ENCODE measurements at regions not wholly inside any gene's neighbourhood (a gene's known extent, or its start where the extent isn't known, plus 50 kb on each side); places are given as distances from the start of the nearest gene placed in this dataset.
"Not testable (repeated sequence)": the region's sequence is repeated elsewhere in the genome, so short reads cannot be mapped to it uniquely, and the experiment has no call there.

- Histone ChIP-seq H3K27ac (ENCODE audit: low read depth, low read length) (no peak overlapping the region), H3K36me3 (ENCODE audit: insufficient read depth, low read length) (no peaks in the 10 kb centered on the region), H3K4me3 (ENCODE audit: low read depth in 1 of 2, low read length in 2 of 2) (no peak overlapping the region), H3K9me3 (ENCODE audit: low read length) (no peaks in the 10 kb centered on the region), H3K27me3 (ENCODE audit: control insufficient read depth in 1 of 2, insufficient read depth in 2 of 2, low read length in 2 of 2) (no peaks in the 10 kb centered on the region), H3K9ac (ENCODE audit: low read length) (no peak overlapping the region), H3K4me1 (ENCODE audit: insufficient read depth, low read length) (no peaks in the 10 kb centered on the region)
Measured at GRCh38 chr2:21194147-21194546, 70.4 kb downstream of the TDRD15 start.

- Histone ChIP-seq H3K9me3 (ENCODE audit: low read length) (no peaks in the 10 kb centered on the region), H3K4me3 (ENCODE audit: low read depth in 1 of 2, low read length in 2 of 2) (no peak overlapping the region), H3K4me1 (ENCODE audit: insufficient read depth, low read length) (no peaks in the 10 kb centered on the region), H3K27ac (ENCODE audit: low read depth, low read length) (no peak overlapping the region), H3K9ac (ENCODE audit: low read length) (no peak overlapping the region), H3K27me3 (ENCODE audit: control insufficient read depth in 1 of 2, insufficient read depth in 2 of 2, low read length in 2 of 2) (no peaks in the 10 kb centered on the region), H3K36me3 (ENCODE audit: insufficient read depth, low read length) (no peaks in the 10 kb centered on the region)
Measured at GRCh38 chr2:21194858-21195271, 71.1 kb downstream of the TDRD15 start.

DNA sequence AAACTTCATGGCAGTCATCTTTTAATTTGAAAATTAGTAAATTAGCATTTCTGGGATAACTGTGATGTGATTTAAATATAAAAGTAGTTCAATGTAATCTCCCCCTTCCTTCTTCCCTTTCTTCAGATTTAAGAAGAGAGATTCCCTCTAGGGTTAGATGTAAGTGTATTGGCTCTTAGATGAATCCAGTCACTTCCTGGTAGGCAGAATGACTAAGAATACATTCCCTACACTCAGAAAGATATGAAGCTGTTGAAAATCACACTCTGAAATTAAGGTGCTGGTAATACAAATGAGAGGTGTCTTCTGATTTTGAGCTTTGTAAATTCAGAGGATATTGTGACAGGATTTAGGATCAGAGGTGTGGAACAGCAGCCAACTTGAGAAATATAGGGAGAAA lies 71.6 kb downstream of the TDRD15 start:
- no peaks in the 10 kb centered on the region for H3K27me3 ChIP-seq (ENCODE audit: control insufficient read depth in 1 of 2, insufficient read depth in 2 of 2, low read length in 2 of 2)
- H3K27ac ChIP-seq (ENCODE audit: low read depth, low read length) = no peak overlapping the region
- H3K4me1 ChIP-seq (ENCODE audit: insufficient read depth, low read length) = no peaks in the 10 kb centered on the region
- no peaks in the 10 kb centered on the region for H3K36me3 ChIP-seq (ENCODE audit: insufficient read depth, low read length)
- no peaks in the 10 kb centered on the region for H3K9me3 ChIP-seq (ENCODE audit: low read length)
- H3K4me3 ChIP-seq (ENCODE audit: low read depth in 1 of 2, low read length in 2 of 2) = no peak overlapping the region
- no peak overlapping the region for H3K9ac ChIP-seq (ENCODE audit: low read length)

DNA sequence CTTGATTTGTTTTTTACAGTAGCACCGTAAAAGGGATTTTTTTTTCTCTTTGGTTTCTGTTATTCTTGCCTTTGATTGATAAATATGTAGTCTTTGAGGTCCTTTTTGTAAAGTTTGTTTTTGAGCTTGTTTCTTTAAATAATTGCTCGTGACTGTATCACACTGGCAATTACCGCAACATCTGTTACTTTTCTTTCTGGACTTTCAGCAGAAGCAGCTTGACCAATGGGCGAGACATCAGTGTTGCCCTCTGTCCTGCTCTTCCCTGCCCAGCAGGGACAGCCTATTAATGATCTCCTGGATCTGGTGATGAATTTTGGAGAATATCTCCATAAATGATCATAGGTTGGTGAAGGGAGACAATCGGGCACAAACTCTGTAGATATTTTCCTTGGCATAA lies 74.9 kb downstream of the TDRD15 start:
- H3K27me3 ChIP-seq (ENCODE audit: control insufficient read depth in 1 of 2, insufficient read depth in 2 of 2, low read length in 2 of 2) = no peaks in the 10 kb centered on the region
- no peak overlapping the region for H3K27ac ChIP-seq (ENCODE audit: low read depth, low read length)
- no peak overlapping the region for H3K4me3 ChIP-seq (ENCODE audit: low read depth in 1 of 2, low read length in 2 of 2)
- H3K9ac ChIP-seq (ENCODE audit: low read length) = no peak overlapping the region
- no peaks in the 10 kb centered on the region for H3K36me3 ChIP-seq (ENCODE audit: insufficient read depth, low read length)
- H3K9me3 ChIP-seq (ENCODE audit: low read length) = no peaks in the 10 kb centered on the region
- H3K4me1 ChIP-seq (ENCODE audit: insufficient read depth, low read length) = no peaks in the 10 kb centered on the region

DNA sequence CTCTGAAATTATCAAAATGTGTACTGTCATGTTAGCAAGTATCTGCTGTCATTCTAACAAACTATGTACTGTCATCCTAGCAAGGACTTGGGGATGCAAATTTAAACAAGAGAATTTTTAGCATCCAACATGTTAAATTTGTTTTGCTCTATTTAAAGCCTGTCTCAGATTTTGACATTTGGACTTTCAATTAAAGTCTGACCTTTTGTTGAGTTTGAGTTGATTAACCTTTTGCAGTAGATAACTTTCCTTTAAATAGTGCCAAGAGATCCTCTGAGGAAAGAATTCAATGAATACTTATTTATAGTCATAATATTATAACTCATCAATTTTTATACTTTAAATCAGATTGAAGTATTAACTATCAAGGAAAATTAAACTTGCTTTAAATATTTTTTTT lies 80.2 kb downstream of the TDRD15 start:
- no peaks in the 10 kb centered on the region for H3K27me3 ChIP-seq (ENCODE audit: control insufficient read depth in 1 of 2, insufficient read depth in 2 of 2, low read length in 2 of 2)
- no peak overlapping the region for H3K9ac ChIP-seq (ENCODE audit: low read length)
- no peaks in the 10 kb centered on the region for H3K36me3 ChIP-seq (ENCODE audit: insufficient read depth, low read length)
- no peaks in the 10 kb centered on the region for H3K4me1 ChIP-seq (ENCODE audit: insufficient read depth, low read length)
- no peaks in the 10 kb centered on the region for H3K9me3 ChIP-seq (ENCODE audit: low read length)
- no peak overlapping the region for H3K4me3 ChIP-seq (ENCODE audit: low read depth in 1 of 2, low read length in 2 of 2)
- H3K27ac ChIP-seq (ENCODE audit: low read depth, low read length) = no peak overlapping the region

DNA sequence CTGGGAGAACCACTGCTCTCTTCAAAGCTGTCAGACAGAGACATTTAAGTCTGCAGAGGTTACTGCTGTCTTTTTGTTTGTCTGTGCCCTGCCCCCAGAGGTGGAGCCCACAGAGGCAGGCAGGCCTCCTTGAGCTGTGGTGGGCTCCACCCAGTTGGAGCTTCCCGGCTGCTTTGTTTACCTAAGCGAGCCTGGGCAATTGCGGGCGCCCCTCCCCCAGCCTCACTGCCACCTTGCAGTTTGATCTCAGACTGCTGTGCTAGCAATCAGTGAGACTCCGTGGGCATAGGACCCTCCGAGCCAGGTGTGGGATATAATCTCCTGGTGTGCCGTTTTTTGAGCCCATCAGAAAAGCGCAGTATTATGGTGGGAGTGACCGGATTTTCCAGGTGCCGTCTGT lies 90.3 kb downstream of the TDRD15 start:
- H3K9me3 ChIP-seq (ENCODE audit: low read length); H3K27me3 ChIP-seq (ENCODE audit: control insufficient read depth in 1 of 2, insufficient read depth in 2 of 2, low read length in 2 of 2); H3K4me1 ChIP-seq (ENCODE audit: insufficient read depth, low read length); H3K9ac ChIP-seq (ENCODE audit: low read length); H3K36me3 ChIP-seq (ENCODE audit: insufficient read depth, low read length); H3K4me3 ChIP-seq (ENCODE audit: low read depth in 1 of 2, low read length in 2 of 2); H3K27ac ChIP-seq (ENCODE audit: low read depth, low read length): not testable (repeated sequence)

GRCh38 chr2:21217442-21217841 lies 93.7 kb downstream of the TDRD15 start:
- Histone ChIP-seq H3K4me1 (ENCODE audit: insufficient read depth, low read length) (no peaks in the 10 kb centered on the region), H3K9me3 (ENCODE audit: low read length) (no peaks in the 10 kb centered on the region), H3K4me3 (ENCODE audit: low read depth in 1 of 2, low read length in 2 of 2) (no peak overlapping the region), H3K27ac (ENCODE audit: low read depth, low read length) (no peak overlapping the region), H3K27me3 (ENCODE audit: control insufficient read depth in 1 of 2, insufficient read depth in 2 of 2, low read length in 2 of 2) (no peaks in the 10 kb centered on the region), H3K9ac (ENCODE audit: low read length) (no peak overlapping the region), H3K36me3 (ENCODE audit: insufficient read depth, low read length) (no peaks in the 10 kb centered on the region)

- Histone ChIP-seq H3K36me3 (ENCODE audit: insufficient read depth, low read length) (no peaks in the 10 kb centered on the region), H3K9me3 (ENCODE audit: low read length) (no peaks in the 10 kb centered on the region), H3K4me1 (ENCODE audit: insufficient read depth, low read length) (no peaks in the 10 kb centered on the region), H3K4me3 (ENCODE audit: low read depth in 1 of 2, low read length in 2 of 2) (no peak overlapping the region), H3K27ac (ENCODE audit: low read depth, low read length) (no peak overlapping the region), H3K27me3 (ENCODE audit: control insufficient read depth in 1 of 2, insufficient read depth in 2 of 2, low read length in 2 of 2) (no peaks in the 10 kb centered on the region), H3K9ac (ENCODE audit: low read length) (no peak overlapping the region)
Measured at GRCh38 chr2:21220930-21221329, 97.2 kb downstream of the TDRD15 start.

DNA sequence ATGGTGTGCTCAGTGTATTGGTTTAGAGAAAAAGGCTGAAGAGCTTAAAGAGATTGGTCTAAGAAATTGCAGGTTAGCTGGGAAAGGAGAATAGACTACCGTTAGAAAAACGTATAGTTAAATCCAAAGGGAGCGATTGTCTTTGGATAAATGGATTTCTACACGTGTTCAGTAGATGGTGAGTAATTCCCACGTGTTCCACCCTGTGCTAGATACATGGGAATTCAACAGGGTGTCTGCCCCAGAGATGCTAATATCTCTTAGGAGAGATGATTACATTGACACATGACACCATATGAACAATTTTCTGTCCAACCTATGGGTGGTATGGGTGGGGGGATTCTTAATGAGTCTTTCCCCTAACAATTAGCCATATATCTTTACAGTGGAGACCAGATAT lies 99.8 kb downstream of the TDRD15 start:
- Histone ChIP-seq H3K27me3 (ENCODE audit: control insufficient read depth in 1 of 2, insufficient read depth in 2 of 2, low read length in 2 of 2) (no peaks in the 10 kb centered on the region), H3K4me3 (ENCODE audit: low read depth in 1 of 2, low read length in 2 of 2) (no peak overlapping the region), H3K36me3 (ENCODE audit: insufficient read depth, low read length) (no peaks in the 10 kb centered on the region), H3K27ac (ENCODE audit: low read depth, low read length) (no peak overlapping the region), H3K9me3 (ENCODE audit: low read length) (no peaks in the 10 kb centered on the region), H3K4me1 (ENCODE audit: insufficient read depth, low read length) (no peaks in the 10 kb centered on the region), H3K9ac (ENCODE audit: low read length) (no peak overlapping the region)

- no peak overlapping the region for H3K4me3 ChIP-seq (ENCODE audit: low read depth in 1 of 2, low read length in 2 of 2)
- no peaks in the 10 kb centered on the region for H3K9me3 ChIP-seq (ENCODE audit: low read length)
- H3K27me3 ChIP-seq (ENCODE audit: control insufficient read depth in 1 of 2, insufficient read depth in 2 of 2, low read length in 2 of 2) = no peaks in the 10 kb centered on the region
- H3K4me1 ChIP-seq (ENCODE audit: insufficient read depth, low read length) = no peaks in the 10 kb centered on the region
- no peak overlapping the region for H3K27ac ChIP-seq (ENCODE audit: low read depth, low read length)
- no peak overlapping the region for H3K9ac ChIP-seq (ENCODE audit: low read length)
- H3K36me3 ChIP-seq (ENCODE audit: insufficient read depth, low read length) = no peaks in the 10 kb centered on the region
Measured at GRCh38 chr2:21228041-21228895, 104.5 kb downstream of the TDRD15 start.

DNA sequence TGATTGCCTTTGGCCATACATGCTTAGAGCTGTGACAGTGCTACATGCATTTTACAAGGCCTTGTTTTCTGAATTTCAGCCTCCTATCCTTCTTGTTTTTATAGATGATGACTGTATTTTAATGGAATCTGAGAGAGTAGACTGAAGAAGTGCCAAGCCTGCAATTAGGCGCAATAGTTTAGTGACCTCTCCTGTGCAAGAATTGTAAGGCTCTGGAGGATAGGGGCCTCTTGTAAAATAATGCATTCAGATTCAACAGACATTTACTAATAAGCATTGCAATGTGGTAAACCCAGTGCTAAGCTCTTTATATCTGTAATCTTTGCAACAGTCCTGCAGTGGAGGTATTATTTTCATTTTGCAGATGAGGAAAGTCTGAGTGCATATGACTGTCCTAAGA lies 105.5 kb downstream of the TDRD15 start:
- H3K9me3 ChIP-seq (ENCODE audit: low read length) = no peaks in the 10 kb centered on the region
- H3K36me3 ChIP-seq (ENCODE audit: insufficient read depth, low read length) = no peaks in the 10 kb centered on the region
- no peaks in the 10 kb centered on the region for H3K27me3 ChIP-seq (ENCODE audit: control insufficient read depth in 1 of 2, insufficient read depth in 2 of 2, low read length in 2 of 2)

DNA sequence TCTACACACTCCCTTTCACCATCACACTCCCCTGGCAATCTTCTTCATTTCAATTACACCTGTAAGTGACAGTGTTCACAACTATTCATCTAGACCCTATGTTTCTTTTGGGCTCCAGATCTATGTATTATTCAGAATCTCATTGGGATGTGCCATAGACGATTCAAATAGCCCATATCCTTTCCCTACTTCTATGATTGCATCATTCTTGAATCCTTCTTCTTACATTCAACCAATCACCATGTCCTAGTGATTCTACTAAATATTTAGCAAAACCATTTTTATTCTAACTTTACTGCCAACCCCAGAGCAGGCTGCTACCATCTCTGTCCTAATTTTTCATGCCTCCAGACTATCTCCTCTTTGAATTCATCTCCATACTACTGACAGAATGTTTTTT lies 106.4 kb downstream of the TDRD15 start:
- Histone ChIP-seq H3K27ac (ENCODE audit: low read depth, low read length) (no peak overlapping the region), H3K9ac (ENCODE audit: low read length) (no peak overlapping the region), H3K36me3 (ENCODE audit: insufficient read depth, low read length) (no peaks in the 10 kb centered on the region), H3K27me3 (ENCODE audit: control insufficient read depth in 1 of 2, insufficient read depth in 2 of 2, low read length in 2 of 2) (no peaks in the 10 kb centered on the region), H3K9me3 (ENCODE audit: low read length) (no peaks in the 10 kb centered on the region), H3K4me1 (ENCODE audit: insufficient read depth, low read length) (no peaks in the 10 kb centered on the region), H3K4me3 (ENCODE audit: low read depth in 1 of 2, low read length in 2 of 2) (no peak overlapping the region)

More for the DNA sequence above, 105.5 kb downstream of the TDRD15 start:
- H3K27ac ChIP-seq (ENCODE audit: low read depth, low read length) = no peak overlapping the region
- no peaks in the 10 kb centered on the region for H3K4me1 ChIP-seq (ENCODE audit: insufficient read depth, low read length)
- H3K4me3 ChIP-seq (ENCODE audit: low read depth in 1 of 2, low read length in 2 of 2) = no peak overlapping the region
- H3K9ac ChIP-seq (ENCODE audit: low read length) = no peak overlapping the region
